GM12892 (cell line): ENCODE measurements at regions not wholly inside any gene's neighbourhood (a gene's known extent, or its start where the extent isn't known, plus 50 kb on each side); places are given as distances from the start of the nearest gene placed in this dataset.

Experiments used
- DNase-seq: peaks from one replicate; pipeline ENCODE4 v3.0.0; 2011; ENCODE audit not compliant: insufficient read length
- FAIRE-seq: peaks from 2 replicates; lab custom pipeline; 2011; peaks lifted over from hg19 to GRCh38; lab: Jason Lieb, UNC
- POLR2A ChIP-seq: IDR thresholded peaks from 2 replicates; pipeline ENCODE4 v1.6.1; 2011; ENCODE audit warnings: low read depth, low read length, control low read depth
- POLR2AphosphoS5 ChIP-seq: IDR thresholded peaks from 2 replicates; pipeline ENCODE4 v1.6.1; 2011; ENCODE audit warnings: low read depth, low read length, control low read depth
- TAF1 ChIP-seq: IDR thresholded peaks from 2 replicates; pipeline ENCODE4 v1.6.1; 2011; ENCODE audit warnings: low read depth, mild to moderate bottlenecking, control low read depth, low read length, borderline replicate concordance

DNA sequence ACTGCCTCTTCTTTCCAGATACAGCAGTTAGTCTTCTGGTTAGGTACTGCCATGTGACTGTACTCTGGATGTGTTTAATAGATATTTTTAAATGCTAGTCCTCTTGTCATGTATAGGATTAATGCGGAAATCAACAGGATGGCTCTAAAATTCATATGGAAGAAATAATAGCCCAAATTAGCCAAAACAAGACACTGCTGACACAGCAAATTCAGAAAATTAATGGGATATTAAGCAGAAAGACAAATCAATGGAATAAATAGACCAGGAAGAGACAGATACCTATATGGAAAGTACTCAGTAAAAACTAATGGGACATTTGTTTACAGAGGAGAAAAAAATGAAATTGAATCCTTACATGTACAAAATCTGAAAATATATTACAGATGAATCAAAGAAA lies 679.3 kb upstream of the PCDH20 start:
- DNase-seq = no peak
- no peak for FAIRE-seq
- no peak for TF ChIP-seq TAF1
- TF ChIP-seq POLR2A = no peak
- no peak for TF ChIP-seq POLR2AphosphoS5

GRCh38 chr13:62093984-62094780 lies 678.5 kb upstream of the PCDH20 start:
- FAIRE-seq (no peak), DNase-seq (no peak)
- TF ChIP-seq TAF1 (no peak), POLR2A (no peak), POLR2AphosphoS5 (no peak)

- no peak for TF ChIP-seq POLR2AphosphoS5
- FAIRE-seq = no peak
- no peak for DNase-seq
Observed at GRCh38 chr13:62092949-62093348, 677.3 kb upstream of the PCDH20 start.

- FAIRE-seq (no peak), DNase-seq (no peak)
- TF ChIP-seq TAF1 (no peak), POLR2AphosphoS5 (no peak), POLR2A (no peak)
Observed at GRCh38 chr13:62092536-62092935, 676.9 kb upstream of the PCDH20 start.

- TF ChIP-seq POLR2AphosphoS5 (no peak), TAF1 (no peak), POLR2A (no peak)
- DNase-seq (no peak), FAIRE-seq (no peak)
Observed at GRCh38 chr13:62088165-62088564, 672.5 kb upstream of the PCDH20 start.

DNA sequence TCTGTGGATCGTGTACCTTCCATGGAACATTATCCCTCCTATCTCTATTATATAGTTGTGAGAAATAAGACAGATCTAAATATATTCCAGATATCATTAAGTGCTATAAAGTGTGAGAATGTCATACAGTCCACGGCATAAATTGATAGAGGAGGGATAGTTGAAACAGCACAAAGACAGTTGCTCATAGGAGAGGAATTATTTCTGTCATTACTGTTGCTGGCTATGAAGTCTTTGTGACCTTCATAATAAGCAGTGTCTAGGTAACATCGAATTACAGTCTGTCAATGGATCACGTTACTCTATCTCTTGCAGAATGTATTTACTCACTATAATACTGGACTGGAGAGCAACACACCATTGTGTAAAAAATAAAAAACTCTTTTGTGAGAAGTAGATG lies 671.5 kb upstream of the PCDH20 start:
- DNase-seq (no peak), FAIRE-seq (no peak)
- TF ChIP-seq TAF1 (no peak), POLR2A (no peak), POLR2AphosphoS5 (no peak)

DNA sequence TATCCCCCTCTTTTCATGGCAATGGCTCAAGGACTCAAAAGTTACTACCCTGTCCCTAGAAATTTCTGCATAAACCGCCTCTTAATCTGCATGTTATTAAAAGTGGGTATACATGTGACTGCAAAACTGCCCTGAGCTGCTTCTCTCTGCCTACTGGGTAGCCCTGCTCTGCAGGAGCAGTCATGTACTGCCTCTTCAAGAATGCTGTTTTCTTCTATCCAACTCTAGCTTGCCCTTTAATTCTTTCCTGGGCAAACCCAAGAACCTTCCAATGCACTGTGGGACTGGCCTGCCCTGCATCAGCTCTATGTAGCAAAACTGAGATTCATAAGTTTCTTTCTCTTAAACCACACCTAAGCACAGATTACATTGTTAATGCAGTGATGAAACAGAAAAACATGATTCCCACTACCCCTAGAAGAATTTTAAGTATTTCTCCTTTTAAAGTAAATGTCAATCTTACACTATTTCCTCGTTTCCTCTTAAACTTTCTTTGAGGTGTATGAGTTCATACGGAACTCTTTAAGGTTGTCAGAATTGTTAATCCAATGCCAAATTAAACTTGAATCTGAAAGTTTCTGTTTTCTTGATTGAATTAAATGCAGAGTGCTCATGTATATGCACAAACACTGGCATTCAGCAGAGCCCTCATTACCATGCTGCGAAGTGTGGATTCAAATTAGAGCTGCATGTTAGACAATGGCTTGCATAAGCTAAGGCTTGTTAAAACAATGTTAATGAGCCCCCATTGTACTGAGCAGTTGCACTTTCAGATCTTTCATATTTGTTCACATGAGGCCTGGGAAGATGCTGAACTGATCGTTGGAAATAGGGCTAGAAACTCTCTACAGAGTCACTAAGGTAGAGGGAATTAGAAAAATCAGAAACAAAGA lies 669.9 kb upstream of the PCDH20 start:
- no peak for DNase-seq
- FAIRE-seq = no peak
- TF ChIP-seq POLR2AphosphoS5 = no peak
- no peak for TF ChIP-seq POLR2A
- no peak for TF ChIP-seq TAF1

DNA sequence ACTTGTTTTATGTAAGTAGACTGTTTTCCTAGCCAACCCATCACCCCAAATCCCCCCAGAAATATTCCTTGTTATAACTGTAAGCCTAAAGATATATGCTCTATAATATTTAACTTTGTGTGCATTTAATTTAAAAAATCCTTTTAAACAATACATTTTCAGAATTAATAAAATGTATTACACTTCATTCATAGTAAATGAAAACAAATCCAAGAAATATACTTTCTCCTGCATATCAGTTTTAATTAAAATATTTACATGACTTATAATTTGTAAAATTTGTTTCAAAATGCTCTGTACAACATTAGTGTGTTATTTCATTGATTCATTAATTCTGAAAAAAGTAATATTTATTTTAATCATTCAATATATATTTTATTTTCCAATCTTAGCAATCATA lies 669.1 kb upstream of the PCDH20 start:
- DNase-seq (no peak), FAIRE-seq (no peak)
- no peak for TF ChIP-seq POLR2A
- no peak for TF ChIP-seq TAF1
- no peak for TF ChIP-seq POLR2AphosphoS5

- FAIRE-seq = no peak
- TF ChIP-seq TAF1 (no peak), POLR2AphosphoS5 (no peak), POLR2A (no peak)
- no peak for DNase-seq
Observed at GRCh38 chr13:62067821-62068220, 652.2 kb upstream of the PCDH20 start.

DNA sequence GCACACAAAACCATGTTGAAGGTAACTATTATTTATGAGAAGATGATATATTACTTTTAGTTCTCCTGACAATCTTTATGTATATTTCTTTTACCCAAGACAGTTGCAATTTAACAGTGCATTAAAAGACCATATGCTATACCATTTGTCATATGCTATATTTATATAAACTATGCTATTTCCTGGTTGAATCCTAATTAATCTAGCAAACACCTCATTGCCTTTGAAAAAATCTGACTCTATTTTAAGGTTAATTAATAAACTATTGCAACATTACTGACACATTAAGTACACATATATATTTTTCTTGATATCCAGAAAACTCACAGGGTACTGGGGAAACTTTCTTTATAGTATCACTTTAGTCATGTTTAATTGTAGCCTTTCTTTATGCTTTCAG lies 649.4 kb upstream of the PCDH20 start:
- DNase-seq (no peak), FAIRE-seq (no peak)
- TF ChIP-seq POLR2A = no peak
- no peak for TF ChIP-seq TAF1
- TF ChIP-seq POLR2AphosphoS5 = no peak

GRCh38 chr13:62061751-62062150 lies 646.1 kb upstream of the PCDH20 start:
- DNase-seq (no peak), FAIRE-seq (no peak)
- no peak for TF ChIP-seq TAF1
- TF ChIP-seq POLR2A = no peak
- no peak for TF ChIP-seq POLR2AphosphoS5

DNA sequence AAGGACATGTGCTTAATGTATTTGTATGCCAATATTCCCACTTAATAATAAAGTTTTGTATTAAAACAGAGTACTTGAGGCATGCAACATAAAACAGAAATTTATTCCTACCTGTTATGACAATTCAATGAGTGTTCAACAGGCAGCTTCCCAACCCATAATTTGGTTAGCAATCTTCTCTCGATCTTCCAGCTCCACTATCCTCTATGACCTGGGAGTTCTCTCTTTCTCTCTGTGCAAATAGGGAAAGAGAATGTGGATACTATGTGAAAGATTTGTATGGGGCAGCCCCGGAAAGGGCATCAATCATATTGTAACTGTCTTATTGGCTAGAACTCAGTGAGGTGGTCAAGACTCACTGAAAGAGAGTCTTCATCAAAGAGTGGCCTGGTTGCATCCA lies 644.9 kb upstream of the PCDH20 start:
- no peak for TF ChIP-seq POLR2AphosphoS5
- no peak for TF ChIP-seq POLR2A
- TF ChIP-seq TAF1 = no peak
- DNase-seq (no peak), FAIRE-seq (no peak)
